ENCODE measurements at regions not wholly inside any gene's neighbourhood (a gene's known extent, or its start where the extent isn't known, plus 50 kb on each side); places are given as distances from the start of the nearest gene placed in this dataset.

DNA sequence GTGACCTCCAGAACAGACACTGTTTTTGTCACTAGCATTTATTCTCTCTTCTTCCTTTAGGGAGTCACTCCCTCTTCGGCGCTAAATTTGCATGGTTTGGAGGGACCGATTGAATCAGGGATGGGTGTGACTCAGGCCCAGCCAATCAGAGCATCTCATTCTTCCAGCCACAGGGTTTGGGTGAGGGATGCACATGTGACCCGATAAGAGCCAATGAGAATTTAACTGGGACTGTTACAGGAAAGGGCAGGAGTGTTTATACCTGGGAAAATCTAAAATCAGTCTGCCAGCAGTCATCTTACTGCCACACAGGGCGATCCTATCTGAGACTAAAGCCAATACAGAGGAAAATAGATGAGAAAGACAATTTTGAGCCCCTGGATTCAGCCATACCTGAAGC, 351.2 kb upstream of the ERCC4 start (continued):
- TF ChIP-seq REST (IDR thresholded peaks at IDR 0.05; ENCODE audit: unreplicated experiment) (no peak), STAT1 (IDR thresholded peaks at IDR 0.05; ENCODE audit: unreplicated experiment) (no peak)
- TF ChIP-seq, protein P1, sequence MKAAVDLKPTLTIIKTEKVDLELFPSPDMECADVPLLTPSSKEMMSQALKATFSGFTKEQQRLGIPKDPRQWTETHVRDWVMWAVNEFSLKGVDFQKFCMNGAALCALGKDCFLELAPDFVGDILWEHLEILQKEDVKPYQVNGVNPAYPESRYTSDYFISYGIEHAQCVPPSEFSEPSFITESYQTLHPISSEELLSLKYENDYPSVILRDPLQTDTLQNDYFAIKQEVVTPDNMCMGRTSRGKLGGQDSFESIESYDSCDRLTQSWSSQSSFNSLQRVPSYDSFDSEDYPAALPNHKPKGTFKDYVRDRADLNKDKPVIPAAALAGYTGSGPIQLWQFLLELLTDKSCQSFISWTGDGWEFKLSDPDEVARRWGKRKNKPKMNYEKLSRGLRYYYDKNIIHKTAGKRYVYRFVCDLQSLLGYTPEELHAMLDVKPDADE (IDR thresholded peaks at IDR 0.05), result no peak

GRCh38 chr16:13569986-13570385, 350.0 kb upstream of the ERCC4 start:
- DNase-seq (ENCODE audit: low spot score) (no peak), ATAC-seq (no peak)
- no peaks in the 10 kb centered on the region for H3K36me3 Mint-ChIP-seq (ENCODE audit: low read depth)
- H3K27me3 ChIP-seq (ENCODE audit: insufficient read depth), result no peaks in the 10 kb centered on the region
- no peaks in the 10 kb centered on the region for H3K36me3 ChIP-seq (ENCODE audit: insufficient read depth)
- no peaks in the 10 kb centered on the region; the same call in 1 of the 2 replicates for H3K9me2 ChIP-seq (ENCODE audit: insufficient read depth)
- H3K4me1 ChIP-seq (ENCODE audit: insufficient read depth), result peaks cover 3% of the 10 kb centered on the region; the same call in 1 of the 2 replicates
- H3K27ac ChIP-seq (ENCODE audit: low read depth), result no peak overlapping the region
- H3F3A ChIP-seq (replicated peaks; ENCODE audit: low read depth), result no peaks in the 10 kb centered on the region
- H3K27me3 Mint-ChIP-seq (ENCODE audit: insufficient read depth, low read depth, poor library complexity), result peaks cover 3% of the 10 kb centered on the region
- no peak overlapping the region for H3K4me2 ChIP-seq
- H3K27ac Mint-ChIP-seq, result no peak overlapping the region
- H3K9me3 Mint-ChIP-seq, result no peaks in the 10 kb centered on the region
- no peaks in the 10 kb centered on the region for H3K79me2 ChIP-seq (replicated peaks; ENCODE audit: insufficient read depth)
- H4K20me1 ChIP-seq (replicated peaks; ENCODE audit: insufficient read depth), result no peaks in the 10 kb centered on the region
- H3K4me3 Mint-ChIP-seq, result no peak overlapping the region
- H3K4me1 Mint-ChIP-seq, result peaks cover 12% of the 10 kb centered on the region
- no peak overlapping the region for H3K4me3 ChIP-seq
- H2AFZ ChIP-seq, result no peak overlapping the region
- TF ChIP-seq ZNF331 (CRISPR knock-in tag; IDR thresholded peaks at IDR 0.05; ENCODE audit: low read depth), result no peak
- no peak for TF ChIP-seq ZNF462 (CRISPR knock-in tag; IDR thresholded peaks at IDR 0.05)
- TF ChIP-seq EZH2phosphoT487 (IDR thresholded peaks at IDR 0.05; ENCODE audit: unreplicated experiment), result no peak
- no peak for TF ChIP-seq REST (IDR thresholded peaks at IDR 0.05; ENCODE audit: unreplicated experiment)
- no peak for TF ChIP-seq JUNB (IDR thresholded peaks at IDR 0.05; ENCODE audit: unreplicated experiment)
- TF ChIP-seq, protein P1 (IDR thresholded peaks at IDR 0.05), result no peak
